Stomach (tissue), 4 donors: ENCODE measurements at regions not wholly inside any gene's neighbourhood (a gene's known extent, or its start where the extent isn't known, plus 50 kb on each side); places are given as distances from the start of the nearest gene placed in this dataset.

ENCODE experiments used
- EP300 ChIP-seq: sonication (generic); formaldehyde crosslinking; IDR thresholded peaks from one replicate; pipeline ENCODE4 v1.6.1; 2017; ENCODE audit warnings: antibody characterized with exemption
- POLR2A ChIP-seq, 4 donors: fragments of 450-650 bp; IDR thresholded peaks; one replicate each; pipeline ENCODE4 v1.6.1; 2016; ENCODE audit warnings: antibody characterized with exemption in 4 of 4, control low read depth in 2 of 4, mild to moderate bottlenecking in 1 of 4, moderate library complexity in 1 of 4
- POLR2AphosphoS5 ChIP-seq, 3 donors: sonication (generic); formaldehyde crosslinking; IDR thresholded peaks; one replicate each; pipeline ENCODE4 v1.6.1; 2016; ENCODE audit warnings: antibody characterized with exemption in 3 of 3
- TF ChIP-seq, protein P1 (sequence below), 7 experiments: fragments of 450-650 bp in 4 of 7; fragments of 200-600 bp in 3 of 7; sonication (generic) in 3 of 7; IDR thresholded peaks; one replicate each; pipeline ENCODE4 v1.5.1; 2016 to 2019; ENCODE audit warnings: antibody characterized with exemption in 7 of 7, control low read depth in 2 of 7, mild to moderate bottlenecking in 1 of 7

DNA sequence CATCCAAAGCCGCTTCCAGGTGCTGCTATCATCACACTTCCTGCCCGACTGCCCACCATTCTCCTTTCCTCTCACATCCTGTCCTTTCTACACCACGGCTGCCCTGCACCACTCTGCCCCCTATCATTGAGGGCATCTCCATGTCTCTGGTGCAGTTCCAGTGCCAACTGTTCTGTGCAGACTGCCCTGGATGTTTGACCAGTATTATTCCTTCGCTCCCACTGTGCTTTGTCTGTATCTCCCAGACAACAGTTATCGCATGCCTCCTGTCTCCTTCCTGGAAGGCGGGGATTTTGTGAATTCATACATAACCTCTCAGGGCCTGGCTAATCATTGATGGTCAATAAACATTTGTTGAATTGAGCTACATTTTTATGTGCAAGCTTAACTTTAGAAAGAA, 63.6 kb upstream of the GNG12 start:
- TF ChIP-seq, protein P1, sequence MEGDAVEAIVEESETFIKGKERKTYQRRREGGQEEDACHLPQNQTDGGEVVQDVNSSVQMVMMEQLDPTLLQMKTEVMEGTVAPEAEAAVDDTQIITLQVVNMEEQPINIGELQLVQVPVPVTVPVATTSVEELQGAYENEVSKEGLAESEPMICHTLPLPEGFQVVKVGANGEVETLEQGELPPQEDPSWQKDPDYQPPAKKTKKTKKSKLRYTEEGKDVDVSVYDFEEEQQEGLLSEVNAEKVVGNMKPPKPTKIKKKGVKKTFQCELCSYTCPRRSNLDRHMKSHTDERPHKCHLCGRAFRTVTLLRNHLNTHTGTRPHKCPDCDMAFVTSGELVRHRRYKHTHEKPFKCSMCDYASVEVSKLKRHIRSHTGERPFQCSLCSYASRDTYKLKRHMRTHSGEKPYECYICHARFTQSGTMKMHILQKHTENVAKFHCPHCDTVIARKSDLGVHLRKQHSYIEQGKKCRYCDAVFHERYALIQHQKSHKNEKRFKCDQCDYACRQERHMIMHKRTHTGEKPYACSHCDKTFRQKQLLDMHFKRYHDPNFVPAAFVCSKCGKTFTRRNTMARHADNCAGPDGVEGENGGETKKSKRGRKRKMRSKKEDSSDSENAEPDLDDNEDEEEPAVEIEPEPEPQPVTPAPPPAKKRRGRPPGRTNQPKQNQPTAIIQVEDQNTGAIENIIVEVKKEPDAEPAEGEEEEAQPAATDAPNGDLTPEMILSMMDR (IDR thresholded peaks at IDR 0.05), result no peak
- no peak for TF ChIP-seq POLR2AphosphoS5 (IDR thresholded peaks at IDR 0.05)
- no peak for TF ChIP-seq EP300
- TF ChIP-seq POLR2A (IDR thresholded peaks at IDR 0.05), result no peak
